SKM-1 treated with dmso at 0.1 percent for 144 hours (cell line): ENCODE measurements at regions not wholly inside any gene's neighbourhood (a gene's known extent, or its start where the extent isn't known, plus 50 kb on each side); places are given as distances from the start of the nearest gene placed in this dataset.

Source experiments
- DNase-seq: peaks from one replicate; lab custom pipeline; 2025; ENCODE audit not compliant: unreplicated experiment; lab: John Stamatoyannopoulos, UW

GRCh38 chr12:88310069-88310468, 168.0 kb downstream of the TMTC3 start:
- no peak for DNase-seq

- DNase-seq: no peak
Observed at GRCh38 chr12:88310666-88311065, 168.6 kb downstream of the TMTC3 start.

- DNase-seq: no peak
Observed at GRCh38 chr12:88313554-88313953, 171.4 kb downstream of the TMTC3 start.

- no peak for DNase-seq
Observed at GRCh38 chr12:88314706-88315105, 172.6 kb downstream of the TMTC3 start.

GRCh38 chr12:88318726-88319125, 176.6 kb downstream of the TMTC3 start:
- DNase-seq: no peak

- DNase-seq: no peak
Observed at GRCh38 chr12:88325076-88325815, 183.1 kb downstream of the TMTC3 start.

- no peak for DNase-seq
Observed at GRCh38 chr12:88325816-88326189, 183.7 kb downstream of the TMTC3 start.

- DNase-seq: no peak
Observed at GRCh38 chr12:88327276-88327675, 185.2 kb downstream of the TMTC3 start.

- DNase-seq: no peak
Observed at GRCh38 chr12:88328090-88328489, 186.0 kb downstream of the TMTC3 start.

GRCh38 chr12:88329833-88330232, 187.7 kb downstream of the TMTC3 start:
- DNase-seq: no peak

- DNase-seq: no peak
Observed at GRCh38 chr12:88334271-88334670, 192.2 kb downstream of the TMTC3 start.

GRCh38 chr12:88336076-88336739, 194.1 kb downstream of the TMTC3 start:
- no peak for DNase-seq

- DNase-seq: no peak
Observed at GRCh38 chr12:88338486-88338885, 196.4 kb downstream of the TMTC3 start.

- no peak for DNase-seq
Observed at GRCh38 chr12:88339254-88339949, 197.3 kb downstream of the TMTC3 start.

GRCh38 chr12:88339966-88340365, 197.9 kb downstream of the TMTC3 start:
- no peak for DNase-seq

- DNase-seq: no peak
Observed at GRCh38 chr12:88342251-88342806, 200.2 kb downstream of the TMTC3 start.

- no peak for DNase-seq
Observed at GRCh38 chr12:88351146-88351545, 209.0 kb downstream of the TMTC3 start.

GRCh38 chr12:88354691-88355090, 212.6 kb downstream of the TMTC3 start:
- no peak for DNase-seq

- no peak for DNase-seq
Observed at GRCh38 chr12:88360343-88360742, 218.2 kb downstream of the TMTC3 start.

GRCh38 chr12:88361493-88361892, 218.8 kb downstream of the KITLG start:
- no peak for DNase-seq

- DNase-seq: no peak
Observed at GRCh38 chr12:88362439-88362838, 217.8 kb downstream of the KITLG start.

- no peak for DNase-seq
Observed at GRCh38 chr12:88365403-88365802, 214.9 kb downstream of the KITLG start.
